H1 (cell line): ENCODE measurements at regions not wholly inside any gene's neighbourhood (a gene's known extent, or its start where the extent isn't known, plus 50 kb on each side); places are given as distances from the start of the nearest gene placed in this dataset.

Experiments
- CTCF ChIA-PET: fragments of 300-600 bp; sonication (Branson Sonifier 250); formaldehyde crosslinking; loops from one replicate; lab custom pipeline; 2021; ENCODE audit not compliant: partially characterized antibody; lab: Charles Lee
- POLR2A ChIA-PET: fragments of 300-600 bp; sonication (Branson Sonifier 250); formaldehyde crosslinking; loops from one replicate; lab custom pipeline; 2021; ENCODE audit warnings: inconsistent platforms; ENCODE audit not compliant: partially characterized antibody; lab: Charles Lee
- DNase-seq, 2 experiments: peaks; one replicate each; pipeline versions ENCODE4 v3.0.0 to v3.0.0-alpha.2; 2010 to 2022; ENCODE audit warnings: low spot score in 2 of 2, low read depth in 1 of 2, mixed read lengths in 1 of 2
- FAIRE-seq: peaks from 2 replicates; lab custom pipeline; 2011; peaks lifted over from hg19 to GRCh38; lab: Jason Lieb, UNC
- H2AFZ ChIP-seq: 2 replicates; pipeline ENCODE4 v1.8.1; 2012; ENCODE audit warnings: low read length, inconsistent platforms
- H2AK5ac ChIP-seq: 2 replicates; pipeline ENCODE4 v1.6.1; 2013; ENCODE audit warnings: low read depth, low read length
- H2BK120ac ChIP-seq: replicated peaks from 2 replicates; pipeline ENCODE3; 2013; ENCODE audit warnings: low read depth, low read length, inconsistent platforms
- H2BK12ac ChIP-seq: 2 replicates; pipeline ENCODE4 v1.6.1; 2013; ENCODE audit warnings: low read depth, low read length
- H2BK15ac ChIP-seq: 2 replicates; pipeline ENCODE4 v1.6.1; 2013; ENCODE audit warnings: low read length
- H2BK20ac ChIP-seq: 2 replicates; pipeline ENCODE4 v1.6.1; 2013; ENCODE audit warnings: low read length
- H2BK5ac ChIP-seq: 2 replicates; pipeline ENCODE4 v1.6.1; 2013; ENCODE audit warnings: low read depth, low read length
- H3K14ac ChIP-seq: 2 replicates; pipeline ENCODE4 v1.6.1; 2013; ENCODE audit warnings: inconsistent platforms; ENCODE audit not compliant: insufficient read length
- H3K18ac ChIP-seq: 2 replicates; pipeline ENCODE4 v1.6.1; 2013; ENCODE audit warnings: low read length; ENCODE audit errors: extremely low read depth
- H3K23ac ChIP-seq: 2 replicates; pipeline ENCODE4 v1.6.1; 2013; ENCODE audit warnings: inconsistent platforms; ENCODE audit not compliant: insufficient read length
- H3K23me2 ChIP-seq: 2 replicates; pipeline ENCODE4 v1.6.1; 2013; ENCODE audit warnings: low read depth, low read length
- H3K27ac ChIP-seq: 2 replicates; pipeline ENCODE4 v1.6.1; 2011; ENCODE audit warnings: low read depth, low read length, inconsistent platforms
- H3K27me3 ChIP-seq, 4 experiments: replicated peaks in 1 of 4; 1 replicate in 1 of 4; 2 replicates in 3 of 4; pipeline versions ENCODE4 v1.6.1 to v1.8.1; 2011 to 2013; ENCODE audit warnings: low read length in 3 of 4, mild to moderate bottlenecking in 3 of 4, inconsistent platforms in 2 of 4, mixed read lengths in 2 of 4, moderate library complexity in 1 of 4; ENCODE audit not compliant: control insufficient read depth in 3 of 4, insufficient read depth in 3 of 4; ENCODE audit errors: extremely low read depth in 1 of 4
- H3K36me3 ChIP-seq, 4 experiments: 2 replicates each; pipeline versions ENCODE4 v1.6.1 to v1.8.1; 2011 to 2013; ENCODE audit warnings: mild to moderate bottlenecking in 4 of 4, low read length in 3 of 4, moderate library complexity in 2 of 4, control low read depth in 1 of 4, inconsistent platforms in 1 of 4; ENCODE audit not compliant: insufficient read depth in 4 of 4, control insufficient read depth in 2 of 4
- H3K4ac ChIP-seq: replicated peaks from 2 replicates; pipeline ENCODE3; 2013; ENCODE audit warnings: low read length, low read depth, mixed read lengths, inconsistent platforms; ENCODE audit not compliant: insufficient read length
- H3K4me1 ChIP-seq, 4 experiments: replicated peaks in 1 of 4; 1 replicate in 1 of 4; 2 replicates in 3 of 4; pipeline versions ENCODE4 v1.6.1 to v1.8.1; 2011 to 2013; ENCODE audit warnings: low read length in 3 of 4, inconsistent platforms in 2 of 4, mixed read lengths in 1 of 4; ENCODE audit not compliant: insufficient read depth in 4 of 4, control insufficient read depth in 3 of 4
- H3K4me2 ChIP-seq, 2 experiments: 2 replicates each; pipeline versions ENCODE4 v1.6.1 to v1.8.1; 2011 to 2013; ENCODE audit warnings: low read depth in 2 of 2, low read length in 2 of 2, control low read depth in 1 of 2, inconsistent platforms in 1 of 2, mild to moderate bottlenecking in 1 of 2; ENCODE audit not compliant: insufficient read depth in 1 of 2
- H3K4me3 ChIP-seq, 4 experiments: fragments of 200-600, 300-600 bp in 1 of 4; sonication (generic), shearing (Covaris generic), sonication (Bioruptor Twin) in 1 of 4; 2 replicates each; pipeline versions ENCODE4 v1.5.1 to v1.8.1; 2011 to 2016; ENCODE audit warnings: low read length in 4 of 4, low read depth in 3 of 4, control low read depth in 2 of 4, inconsistent platforms in 2 of 4, mild to moderate bottlenecking in 2 of 4, mixed read lengths in 1 of 4, moderate library complexity in 1 of 4; ENCODE audit not compliant: insufficient read depth in 2 of 4; ENCODE audit errors: extremely low read depth in 1 of 4
- H3K56ac ChIP-seq: replicated peaks from 2 replicates; pipeline ENCODE3; 2013; ENCODE audit warnings: low read depth, mild to moderate bottlenecking, mixed read lengths, low read length, inconsistent platforms; ENCODE audit not compliant: insufficient read length
- H3K79me1 ChIP-seq: 2 replicates; pipeline ENCODE4 v1.6.1; 2013; ENCODE audit warnings: low read depth, low read length, control low read depth
- H3K79me2 ChIP-seq, 2 experiments: 2 replicates each; pipeline versions ENCODE4 v1.6.1 to v1.8.1; 2012 to 2013; ENCODE audit warnings: low read length in 2 of 2, mild to moderate bottlenecking in 2 of 2, inconsistent platforms in 1 of 2; ENCODE audit not compliant: insufficient read depth in 2 of 2, control insufficient read depth in 1 of 2
- H3K9ac ChIP-seq, 4 experiments: replicated peaks in 1 of 4; 1 replicate in 1 of 4; 2 replicates in 3 of 4; pipeline versions ENCODE4 v1.6.1 to v1.8.1; 2011 to 2013; ENCODE audit warnings: low read depth in 3 of 4, low read length in 3 of 4, control low read depth in 2 of 4, mild to moderate bottlenecking in 2 of 4, moderate library complexity in 2 of 4, inconsistent platforms in 1 of 4; ENCODE audit errors: extremely low read depth in 1 of 4
- H3K9me3 ChIP-seq, 2 experiments: 2 replicates each; pipeline versions ENCODE4 v1.6.1 to v1.8.1; 2012 to 2013; ENCODE audit warnings: mild to moderate bottlenecking in 2 of 2, moderate library complexity in 2 of 2, control low read depth in 1 of 2, inconsistent platforms in 1 of 2, low read depth in 1 of 2, low read length in 1 of 2, mixed read lengths in 1 of 2; ENCODE audit not compliant: insufficient read depth in 2 of 2
- H4K20me1 ChIP-seq, 2 experiments: replicated peaks in 1 of 2; 2 replicates each; pipeline versions ENCODE3 to v1.8.1; 2011 to 2013; ENCODE audit warnings: inconsistent platforms in 2 of 2, low read length in 2 of 2, mild to moderate bottlenecking in 1 of 2; ENCODE audit not compliant: insufficient read depth in 2 of 2, control insufficient read depth in 1 of 2
- H4K5ac ChIP-seq: 2 replicates; pipeline ENCODE4 v1.6.1; 2013; ENCODE audit warnings: low read length, low read depth, mixed read lengths, inconsistent platforms; ENCODE audit not compliant: insufficient read length
- H4K8ac ChIP-seq: 2 replicates; pipeline ENCODE4 v1.8.0; 2013; ENCODE audit warnings: mild to moderate bottlenecking, moderate library complexity, low read length, inconsistent platforms; ENCODE audit not compliant: insufficient read depth; ENCODE audit errors: extremely low read depth
- H4K91ac ChIP-seq: replicated peaks from 2 replicates; pipeline ENCODE3; 2013; ENCODE audit warnings: low read length, mixed read lengths, inconsistent platforms; ENCODE audit not compliant: insufficient read length
- CBX8 ChIP-seq: fragments of 300-800, 300-1000 bp; sonication (generic); IDR thresholded peaks from 2 replicates; pipeline ENCODE4 v1.7.1; 2016; ENCODE audit warnings: low read depth, low read length, borderline replicate concordance
- CHD1 ChIP-seq: IDR thresholded peaks from 2 replicates; pipeline ENCODE4 v1.6.1; 2012; ENCODE audit warnings: low read depth, low read length, improper control_type of control experiment
- E2F6 ChIP-seq: IDR thresholded peaks from 2 replicates; pipeline ENCODE4 v1.6.1; 2012; ENCODE audit warnings: inconsistent platforms
- EGR1 ChIP-seq: IDR thresholded peaks from 2 replicates; pipeline ENCODE4 v1.6.1; 2011; ENCODE audit warnings: low read depth, low read length, borderline replicate concordance
- FOSL1 ChIP-seq: IDR thresholded peaks from 2 replicates; pipeline ENCODE4 v1.6.1; 2011; ENCODE audit warnings: mild to moderate bottlenecking, low read depth, low read length, moderate library complexity; ENCODE audit not compliant: insufficient read depth
- JUN ChIP-seq: IDR thresholded peaks from 2 replicates; pipeline ENCODE4 v1.6.1; 2011; ENCODE audit warnings: low read depth, mild to moderate bottlenecking, improper control_type of control experiment, low read length
- MAFK ChIP-seq: IDR thresholded peaks from 2 replicates; pipeline ENCODE4 v1.6.1; 2012; ENCODE audit warnings: low read depth, mild to moderate bottlenecking, improper control_type of control experiment, low read length
- SP2 ChIP-seq: IDR thresholded peaks from 2 replicates; pipeline ENCODE4 v1.6.1; 2012; ENCODE audit warnings: mild to moderate bottlenecking, low read length, inconsistent platforms
- ZNF274 ChIP-seq: IDR thresholded peaks from 2 replicates; pipeline ENCODE4 v1.7.0; 2012; ENCODE audit warnings: low read length, borderline replicate concordance; ENCODE audit errors: extremely low read depth
- TF ChIP-seq, protein P1 (sequence below): IDR thresholded peaks from 2 replicates; pipeline ENCODE4 v1.6.1; 2012; ENCODE audit warnings: low read length, inconsistent platforms
- TF ChIP-seq, protein P2 (sequence below): IDR thresholded peaks from 2 replicates; pipeline ENCODE4 v1.6.1; 2011; ENCODE audit warnings: low read depth, mild to moderate bottlenecking, low read length; ENCODE audit not compliant: insufficient read depth
- TF ChIP-seq, protein P3 (sequence below): IDR thresholded peaks from 2 replicates; pipeline ENCODE4 v1.6.1; 2011; ENCODE audit warnings: low read length, improper control_type of control experiment

GRCh38 chr7:25756601-25757000 is 395.4 kb upstream of the NFE2L3 start:
- Histone ChIP-seq H4K20me1 (no peaks in the 10 kb centered on the region), H2BK5ac (no peak overlapping the region), H2AK5ac (no peak overlapping the region), H3K79me2 (no peaks in the 10 kb centered on the region), H3K9ac (no peak overlapping the region), H3K4me1 (peaks cover 0 to 7% (median 3%) of the 10 kb centered on the region in 4 experiments; a peak in 4 of 7 replicates), H3K79me1 (no peaks in the 10 kb centered on the region), H3K27me3 (no peaks in the 10 kb centered on the region), H2BK15ac (no peak overlapping the region), H2AFZ (no peak overlapping the region), H3K18ac (no peak overlapping the region), H4K5ac (no peak overlapping the region), H2BK12ac (no peak overlapping the region), H3K23ac (no peak overlapping the region), H3K9me3 (no peaks in the 10 kb centered on the region), H3K4me2 (no peak overlapping the region), H2BK20ac (no peak overlapping the region), H4K91ac (no peak overlapping the region), H3K14ac (no peak overlapping the region), H3K36me3 (no peaks in the 10 kb centered on the region; a peak in 1 of 8 replicates), H4K8ac (no peak overlapping the region), H3K4me3 (no peak overlapping the region), H3K4ac (no peak overlapping the region), H2BK120ac (no peak overlapping the region), H3K27ac (no peak overlapping the region), H3K56ac (no peak overlapping the region)
- ChIA-PET CTCF (interaction anchor here (1.6 kb wide), 1 partner anchor 90 kb away, joined by 3 read pairs; no protein-coding TSS in a partner anchor), POLR2A (no interaction called here)
- FAIRE-seq = no peak
- no peak for DNase-seq
- TF ChIP-seq, protein P1, sequence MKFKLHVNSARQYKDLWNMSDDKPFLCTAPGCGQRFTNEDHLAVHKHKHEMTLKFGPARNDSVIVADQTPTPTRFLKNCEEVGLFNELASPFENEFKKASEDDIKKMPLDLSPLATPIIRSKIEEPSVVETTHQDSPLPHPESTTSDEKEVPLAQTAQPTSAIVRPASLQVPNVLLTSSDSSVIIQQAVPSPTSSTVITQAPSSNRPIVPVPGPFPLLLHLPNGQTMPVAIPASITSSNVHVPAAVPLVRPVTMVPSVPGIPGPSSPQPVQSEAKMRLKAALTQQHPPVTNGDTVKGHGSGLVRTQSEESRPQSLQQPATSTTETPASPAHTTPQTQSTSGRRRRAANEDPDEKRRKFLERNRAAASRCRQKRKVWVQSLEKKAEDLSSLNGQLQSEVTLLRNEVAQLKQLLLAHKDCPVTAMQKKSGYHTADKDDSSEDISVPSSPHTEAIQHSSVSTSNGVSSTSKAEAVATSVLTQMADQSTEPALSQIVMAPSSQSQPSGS = no peak
- TF ChIP-seq, protein P2, sequence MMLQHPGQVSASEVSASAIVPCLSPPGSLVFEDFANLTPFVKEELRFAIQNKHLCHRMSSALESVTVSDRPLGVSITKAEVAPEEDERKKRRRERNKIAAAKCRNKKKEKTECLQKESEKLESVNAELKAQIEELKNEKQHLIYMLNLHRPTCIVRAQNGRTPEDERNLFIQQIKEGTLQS = no peak
- TF ChIP-seq FOSL1 (no peak), EGR1 (no peak), JUN (no peak), MAFK (no peak), CHD1 (no peak), ZNF274 (no peak), E2F6 (no peak), CBX8 (no peak), SP2 (no peak)
- TF ChIP-seq, protein P3, sequence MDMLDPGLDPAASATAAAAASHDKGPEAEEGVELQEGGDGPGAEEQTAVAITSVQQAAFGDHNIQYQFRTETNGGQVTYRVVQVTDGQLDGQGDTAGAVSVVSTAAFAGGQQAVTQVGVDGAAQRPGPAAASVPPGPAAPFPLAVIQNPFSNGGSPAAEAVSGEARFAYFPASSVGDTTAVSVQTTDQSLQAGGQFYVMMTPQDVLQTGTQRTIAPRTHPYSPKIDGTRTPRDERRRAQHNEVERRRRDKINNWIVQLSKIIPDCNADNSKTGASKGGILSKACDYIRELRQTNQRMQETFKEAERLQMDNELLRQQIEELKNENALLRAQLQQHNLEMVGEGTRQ = no peak
- TF ChIP-seq, all 59 proteins: peak for 0
- no peaks in the 10 kb centered on the region for H3K23me2 ChIP-seq
